ENCODE measurements at regions not wholly inside any gene's neighbourhood (a gene's known extent, or its start where the extent isn't known, plus 50 kb on each side); places are given as distances from the start of the nearest gene placed in this dataset.

- Histone ChIP-seq H4K20me1 (ENCODE audit: control insufficient read depth, extremely low read depth, insufficient read depth, low read length) (no peaks in the 10 kb centered on the region), H2AFZ (ENCODE audit: control insufficient read depth, low read length) (no peak overlapping the region), H3K9me1 (ENCODE audit: control insufficient read depth, extremely low read depth, insufficient read depth, low read length) (no peaks in the 10 kb centered on the region), H3K36me3 (ENCODE audit: control insufficient read depth in 2 of 2, extremely low read depth in 1 of 2, insufficient read depth in 2 of 2, low read length in 2 of 2) (no peaks in the 10 kb centered on the region), H3K9me3 (ENCODE audit: control insufficient read depth, low read depth, low read length) (no peaks in the 10 kb centered on the region), H3K4me3 (ENCODE audit: control insufficient read depth in 2 of 3, extremely low read depth in 1 of 3, insufficient read depth in 2 of 3, low read depth in 1 of 3, low read length in 3 of 3) (no peak overlapping the region), H3K79me2 (ENCODE audit: control insufficient read depth, insufficient read depth, low read length) (no peaks in the 10 kb centered on the region), H3K9ac (ENCODE audit: control insufficient read depth, extremely low read depth, insufficient read depth, low read length) (no peak overlapping the region), H3K27ac (ENCODE audit: control insufficient read depth, insufficient read depth, low read length) (no peak overlapping the region), H3K4me2 (ENCODE audit: control insufficient read depth, extremely low read depth, insufficient read depth, low read depth, low read length) (no peak overlapping the region), H3K27me3 (ENCODE audit: control insufficient read depth, extremely low read depth, insufficient read depth, low read length) (peaks cover 3% of the 10 kb centered on the region), H3K4me1 (ENCODE audit: control insufficient read depth, extremely low read depth, insufficient read depth, low read length) (no peaks in the 10 kb centered on the region)
- dilution Hi-C loops (cut with MboI; ENCODE audit: extremely low pct_ligation_motif_present, low sequenced_read_pairs), result no loop called here
- no peak for TF ChIP-seq CTCF (optimal IDR thresholded peaks at IDR 0.05 in 1 of 3, IDR thresholded peaks at IDR 0.05 in 1 of 3, conservative IDR thresholded peaks at IDR 0.05 in 1 of 3; ENCODE audit: extremely low read depth in 1 of 3, insufficient read depth in 2 of 3, low read length in 3 of 3)
- TF ChIP-seq EZH2 (IDR thresholded peaks at IDR 0.05; ENCODE audit: low read length), result no peak
- DNase-seq (ENCODE audit: low read depth, low spot score), result no peak
- no peak for FAIRE-seq
These were observed 162.0 kb upstream of the SEMA6A start for GRCh38 chr5:116736671-116737070.

GRCh38 chr5:116733991-116734975, 159.7 kb upstream of the SEMA6A start:
- H3K27me3 ChIP-seq (ENCODE audit: control insufficient read depth, extremely low read depth, insufficient read depth, low read length), result peaks cover 3% of the 10 kb centered on the region
- no peaks in the 10 kb centered on the region for H3K9me3 ChIP-seq (ENCODE audit: control insufficient read depth, low read depth, low read length)
- no peaks in the 10 kb centered on the region for H4K20me1 ChIP-seq (ENCODE audit: control insufficient read depth, extremely low read depth, insufficient read depth, low read length)
- H3K4me3 ChIP-seq (ENCODE audit: control insufficient read depth in 2 of 3, extremely low read depth in 1 of 3, insufficient read depth in 2 of 3, low read depth in 1 of 3, low read length in 3 of 3), result no peak overlapping the region
- no peaks in the 10 kb centered on the region for H3K9me1 ChIP-seq (ENCODE audit: control insufficient read depth, extremely low read depth, insufficient read depth, low read length)
- no peak overlapping the region for H2AFZ ChIP-seq (ENCODE audit: control insufficient read depth, low read length)
- dilution Hi-C loops (cut with MboI; ENCODE audit: extremely low pct_ligation_motif_present, low sequenced_read_pairs), result no loop called here
- TF ChIP-seq CTCF (optimal IDR thresholded peaks at IDR 0.05 in 1 of 3, IDR thresholded peaks at IDR 0.05 in 1 of 3, conservative IDR thresholded peaks at IDR 0.05 in 1 of 3; ENCODE audit: extremely low read depth in 1 of 3, insufficient read depth in 2 of 3, low read length in 3 of 3) (no peak), EZH2 (IDR thresholded peaks at IDR 0.05; ENCODE audit: low read length) (no peak)
- no peaks in the 10 kb centered on the region for H3K79me2 ChIP-seq (ENCODE audit: control insufficient read depth, insufficient read depth, low read length)
- H3K27ac ChIP-seq (ENCODE audit: control insufficient read depth, insufficient read depth, low read length), result no peak overlapping the region
- H3K4me2 ChIP-seq (ENCODE audit: control insufficient read depth, extremely low read depth, insufficient read depth, low read depth, low read length), result no peak overlapping the region
- H3K9ac ChIP-seq (ENCODE audit: control insufficient read depth, extremely low read depth, insufficient read depth, low read length), result no peak overlapping the region
- no peaks in the 10 kb centered on the region for H3K36me3 ChIP-seq (ENCODE audit: control insufficient read depth in 2 of 2, extremely low read depth in 1 of 2, insufficient read depth in 2 of 2, low read length in 2 of 2)
- no peak for FAIRE-seq
- no peak for DNase-seq (ENCODE audit: low read depth, low spot score)
- H3K4me1 ChIP-seq (ENCODE audit: control insufficient read depth, extremely low read depth, insufficient read depth, low read length), result no peaks in the 10 kb centered on the region

Measured in keratinocyte (primary cell).